ENCODE measurements at regions not wholly inside any gene's neighbourhood (a gene's known extent, or its start where the extent isn't known, plus 50 kb on each side); places are given as distances from the start of the nearest gene placed in this dataset.

GRCh38 chr13:38514575-38514974, 164.9 kb downstream of the UFM1 start:
- no peaks in the 10 kb centered on the region for H3K36me3 Mint-ChIP-seq (ENCODE audit: low read depth, unreplicated experiment)
- no peak overlapping the region for H3K27ac Mint-ChIP-seq (ENCODE audit: unreplicated experiment)
- TF ChIP-seq CTCF (IDR thresholded peaks at IDR 0.05; ENCODE audit: unreplicated experiment), result no peak
- no peaks in the 10 kb centered on the region for H3K9me3 Mint-ChIP-seq (ENCODE audit: unreplicated experiment)
- H3K4me3 Mint-ChIP-seq (ENCODE audit: unreplicated experiment), result no peak overlapping the region
- no peak for DNase-seq (ENCODE audit: low spot score)
- peaks cover 8% of the 10 kb centered on the region for H3K4me1 Mint-ChIP-seq (ENCODE audit: unreplicated experiment)
- peaks cover 4% of the 10 kb centered on the region for H3K27me3 Mint-ChIP-seq (ENCODE audit: unreplicated experiment)

- H3K9me3 Mint-ChIP-seq (ENCODE audit: unreplicated experiment), result no peaks in the 10 kb centered on the region
- H3K4me1 Mint-ChIP-seq (ENCODE audit: unreplicated experiment), result peaks cover 8% of the 10 kb centered on the region
- H3K27me3 Mint-ChIP-seq (ENCODE audit: unreplicated experiment), result peaks cover 4% of the 10 kb centered on the region
- no peak overlapping the region for H3K4me3 Mint-ChIP-seq (ENCODE audit: unreplicated experiment)
- TF ChIP-seq CTCF (IDR thresholded peaks at IDR 0.05; ENCODE audit: unreplicated experiment), result no peak
- no peaks in the 10 kb centered on the region for H3K36me3 Mint-ChIP-seq (ENCODE audit: low read depth, unreplicated experiment)
- no peak for DNase-seq (ENCODE audit: low spot score)
- no peak overlapping the region for H3K27ac Mint-ChIP-seq (ENCODE audit: unreplicated experiment)
These were observed 168.5 kb upstream of the FREM2 start for GRCh38 chr13:38518328-38518727.

GRCh38 chr13:38519229-38519911, 167.5 kb upstream of the FREM2 start:
- TF ChIP-seq CTCF (IDR thresholded peaks at IDR 0.05; ENCODE audit: unreplicated experiment), result no peak
- Mint-ChIP-seq H3K27ac (ENCODE audit: unreplicated experiment) (no peak overlapping the region), H3K9me3 (ENCODE audit: unreplicated experiment) (no peaks in the 10 kb centered on the region), H3K27me3 (ENCODE audit: unreplicated experiment) (peaks cover 4% of the 10 kb centered on the region), H3K4me3 (ENCODE audit: unreplicated experiment) (no peak overlapping the region), H3K36me3 (ENCODE audit: low read depth, unreplicated experiment) (no peaks in the 10 kb centered on the region), H3K4me1 (ENCODE audit: unreplicated experiment) (peaks cover 5% of the 10 kb centered on the region)
- no peak for DNase-seq (ENCODE audit: low spot score)

GRCh38 chr13:38520041-38520440, 166.8 kb upstream of the FREM2 start:
- Mint-ChIP-seq H3K27ac (ENCODE audit: unreplicated experiment) (no peak overlapping the region), H3K36me3 (ENCODE audit: low read depth, unreplicated experiment) (no peaks in the 10 kb centered on the region), H3K4me3 (ENCODE audit: unreplicated experiment) (no peak overlapping the region), H3K27me3 (ENCODE audit: unreplicated experiment) (peaks cover 4% of the 10 kb centered on the region), H3K9me3 (ENCODE audit: unreplicated experiment) (no peaks in the 10 kb centered on the region), H3K4me1 (ENCODE audit: unreplicated experiment) (no peaks in the 10 kb centered on the region)
- TF ChIP-seq CTCF (IDR thresholded peaks at IDR 0.05; ENCODE audit: unreplicated experiment), result no peak
- no peak for DNase-seq (ENCODE audit: low spot score)

GRCh38 chr13:38527140-38527539, 159.7 kb upstream of the FREM2 start:
- Mint-ChIP-seq H3K4me3 (ENCODE audit: unreplicated experiment) (no peak overlapping the region), H3K27me3 (ENCODE audit: unreplicated experiment) (no peaks in the 10 kb centered on the region), H3K9me3 (ENCODE audit: unreplicated experiment) (no peaks in the 10 kb centered on the region), H3K36me3 (ENCODE audit: low read depth, unreplicated experiment) (no peaks in the 10 kb centered on the region), H3K4me1 (ENCODE audit: unreplicated experiment) (no peaks in the 10 kb centered on the region), H3K27ac (ENCODE audit: unreplicated experiment) (no peak overlapping the region)
- DNase-seq (ENCODE audit: low spot score), result no peak
- no peak for TF ChIP-seq CTCF (IDR thresholded peaks at IDR 0.05; ENCODE audit: unreplicated experiment)
